Choroid plexus epithelial cell (primary cell): ENCODE measurements at regions not wholly inside any gene's neighbourhood (a gene's known extent, or its start where the extent isn't known, plus 50 kb on each side); places are given as distances from the start of the nearest gene placed in this dataset.
"Not testable (repeated sequence)": the region's sequence is repeated elsewhere in the genome, so short reads cannot be mapped to it uniquely, and the experiment has no call there.

Source experiments
- DNase-seq: peaks from one replicate; pipeline ENCODE4 v3.0.0-alpha.2; 2010; ENCODE audit warnings: low read depth
- H3K4me3 ChIP-seq: 2 replicates; pipeline ENCODE4 v1.5.1; 2011; ENCODE audit warnings: low read depth, mild to moderate bottlenecking, control low read depth, low read length, moderate library complexity
- CTCF ChIP-seq: conservative IDR thresholded peaks from 2 replicates; pipeline ENCODE4 v1.5.1; 2011; ENCODE audit warnings: low read depth, mild to moderate bottlenecking, control low read depth, inconsistent platforms, low read length, moderate library complexity

- H3K4me3 ChIP-seq, result no peak overlapping the region
- TF ChIP-seq CTCF, result no peak
These were observed 300.5 kb downstream of the CCDC74A start for GRCh38 chr2:131828164-131828561.

DNA sequence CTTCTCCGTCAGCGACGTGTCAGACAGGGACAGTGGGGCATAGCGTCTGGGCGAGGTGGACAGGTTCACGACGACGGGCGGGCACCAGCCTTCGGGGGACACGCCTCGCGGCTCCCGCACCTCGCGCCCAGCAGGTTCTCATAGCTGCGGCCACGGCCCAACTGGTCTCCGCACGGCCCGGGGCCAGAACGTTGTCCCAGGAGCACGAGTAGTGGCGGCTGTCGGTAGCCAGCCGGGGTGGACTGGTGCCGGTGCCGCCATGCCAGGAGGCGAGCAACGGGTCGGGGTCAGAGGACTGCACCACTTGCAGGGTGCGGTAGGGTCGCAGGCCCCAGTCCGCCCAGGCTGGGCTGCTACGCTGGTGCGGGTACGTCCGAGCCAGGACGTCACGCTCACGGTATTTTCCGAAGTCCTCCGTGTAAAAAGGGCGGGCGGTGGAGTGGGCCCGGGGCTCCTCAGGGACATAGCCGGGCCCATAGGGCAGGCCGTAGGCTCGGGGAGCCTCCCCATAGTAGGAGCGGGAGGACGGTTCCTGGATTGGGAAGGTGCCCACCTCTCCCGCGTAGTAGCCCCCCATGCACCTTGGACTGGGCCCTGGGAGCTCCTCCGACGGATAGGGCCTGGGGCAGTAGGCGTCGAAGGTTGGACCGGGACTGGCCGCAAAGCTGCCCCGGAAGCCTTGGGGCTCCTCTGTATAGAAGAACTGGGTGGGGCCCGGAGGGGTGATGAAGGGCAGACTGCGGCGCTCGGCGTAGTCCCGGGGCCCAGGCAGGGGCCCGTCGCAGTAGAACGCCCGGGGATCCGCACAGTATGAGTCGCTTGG lies 301.2 kb downstream of the CCDC74A start:
- H3K4me3 ChIP-seq, DNase-seq: not testable (repeated sequence)

More at GRCh38 chr2:131828164-131828561, 300.5 kb downstream of the CCDC74A start:
- DNase-seq, result no peak

DNA sequence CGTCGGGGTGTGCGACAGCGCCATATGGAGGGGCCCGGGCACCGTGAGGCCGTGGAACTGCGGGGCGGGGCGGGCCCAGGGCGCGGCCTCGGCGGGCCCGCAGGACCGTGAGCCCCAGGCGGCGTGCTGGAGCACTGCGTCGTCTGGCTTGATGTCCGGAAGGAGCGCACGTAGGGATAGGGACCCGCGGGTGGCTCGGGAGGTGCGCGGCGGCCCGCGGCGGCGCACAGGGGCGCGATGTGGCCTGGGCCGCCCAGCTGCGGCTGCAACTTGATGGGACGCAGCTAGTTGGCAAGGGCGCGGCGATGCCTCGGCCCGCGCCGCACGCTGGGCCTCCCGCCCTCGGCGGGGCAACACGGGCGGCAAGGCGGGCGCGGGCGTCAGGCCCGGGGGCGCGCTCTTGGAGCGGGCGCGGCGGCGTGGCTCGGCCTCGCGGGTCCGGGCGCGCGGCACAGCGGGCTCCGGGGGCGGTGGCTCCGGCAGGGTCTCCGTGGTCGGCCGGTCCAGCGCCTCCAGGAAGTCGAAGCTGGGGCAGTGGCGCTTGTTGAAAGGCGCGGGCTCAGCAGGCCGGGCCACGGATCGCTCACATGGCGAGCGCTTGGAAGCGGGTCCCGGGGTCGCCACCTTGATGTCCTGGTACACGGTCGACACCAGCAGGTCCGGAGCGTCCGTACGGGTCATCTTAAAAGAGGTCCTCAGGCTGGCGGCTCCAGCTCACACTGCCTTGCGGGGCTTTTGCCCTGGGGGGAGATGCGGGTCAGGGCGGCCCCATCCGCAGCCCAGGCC lies 302.0 kb downstream of the CCDC74A start:
- not testable (repeated sequence) for DNase-seq, H3K4me3 ChIP-seq

GRCh38 chr2:131830242-131830945 lies 302.7 kb downstream of the CCDC74A start:
- H3K4me3 ChIP-seq, DNase-seq: not testable (repeated sequence)

DNA sequence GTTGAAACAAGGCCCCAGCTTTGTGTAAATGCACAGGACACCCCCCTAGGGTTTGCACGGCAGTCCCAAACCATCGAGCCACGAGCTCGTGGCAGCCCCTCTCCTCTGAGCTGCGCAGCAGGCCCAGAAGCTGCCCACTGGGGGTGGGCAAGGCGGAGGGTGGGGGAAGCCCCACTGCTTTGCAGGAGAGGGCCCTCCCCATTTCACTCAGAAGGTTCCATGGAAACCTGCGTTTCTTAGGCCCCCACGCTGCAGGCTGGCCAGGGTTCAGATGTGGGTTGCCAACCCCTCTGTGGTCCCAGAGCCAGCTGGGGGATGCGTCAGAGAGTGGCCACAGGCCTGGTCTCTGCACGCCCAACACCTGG lies 303.2 kb downstream of the CCDC74A start:
- not testable (repeated sequence) for DNase-seq, H3K4me3 ChIP-seq

DNA sequence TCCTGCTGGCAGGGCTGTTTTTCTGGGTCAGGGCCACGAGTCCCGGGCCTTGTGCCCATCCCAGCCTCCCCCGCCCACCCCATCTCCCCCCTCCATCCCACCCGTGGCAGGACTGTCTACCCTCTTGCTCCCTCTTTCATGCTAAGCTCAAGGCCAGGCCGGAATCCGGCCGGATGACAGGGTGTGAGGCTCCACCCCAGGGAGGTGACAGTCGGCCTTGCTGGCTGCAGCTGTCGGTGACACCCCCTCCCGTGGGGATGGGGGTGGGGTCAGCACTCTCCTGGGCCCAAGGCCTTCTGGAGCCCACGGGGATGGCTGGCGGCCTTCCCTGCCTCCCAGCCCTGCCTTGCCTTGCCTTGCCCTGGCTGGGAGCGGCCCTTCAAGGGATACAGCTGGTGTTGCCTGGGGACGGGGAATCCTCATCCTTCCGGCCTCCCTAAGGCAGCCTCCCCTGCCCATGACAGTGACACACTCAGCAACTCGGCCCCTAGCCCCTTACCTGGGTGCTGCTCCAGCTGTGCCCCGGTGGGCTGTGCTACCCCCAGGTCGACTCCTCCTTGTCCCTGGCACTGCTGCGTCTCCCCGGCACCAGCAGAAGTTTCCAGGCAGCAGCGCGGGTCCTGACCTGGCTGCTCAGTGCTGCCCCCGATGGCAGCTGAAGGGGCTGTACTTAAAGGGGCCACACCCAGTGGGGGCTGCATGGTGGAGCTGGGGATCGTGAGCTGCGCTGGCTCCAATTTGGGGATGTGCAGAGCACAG lies 303.9 kb downstream of the CCDC74A start:
- TF ChIP-seq CTCF, result peak; percentile 20
- DNase-seq, H3K4me3 ChIP-seq: not testable (repeated sequence)

DNA sequence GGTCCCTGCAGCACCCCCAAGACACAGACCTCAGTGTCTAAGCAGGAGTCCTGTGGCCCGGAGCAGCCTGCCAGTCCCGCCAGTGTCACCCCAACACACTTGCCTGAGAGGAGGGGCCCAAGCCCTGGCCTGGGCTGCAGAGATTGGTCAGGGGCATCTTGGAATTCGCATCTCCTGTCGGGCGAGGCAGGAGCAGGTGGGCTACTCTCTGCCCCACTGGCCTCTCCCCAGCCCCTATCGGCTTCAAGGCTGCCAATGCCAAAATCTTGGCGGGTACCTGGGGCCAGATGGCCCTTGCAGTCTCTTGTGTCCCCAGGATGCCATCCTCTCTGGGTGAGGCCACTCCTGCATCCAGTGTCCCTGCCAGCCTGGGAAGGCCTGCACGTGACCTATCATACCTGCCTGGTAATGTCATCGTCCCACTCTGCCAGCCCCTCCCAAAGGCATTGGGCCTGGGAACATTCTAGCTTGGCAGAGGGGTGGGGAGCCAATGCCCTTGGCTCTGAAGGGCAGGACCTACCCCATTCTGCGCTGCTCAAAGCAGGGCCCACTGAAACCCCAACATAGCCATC lies 304.6 kb downstream of the CCDC74A start:
- not testable (repeated sequence) for H3K4me3 ChIP-seq, DNase-seq

DNA sequence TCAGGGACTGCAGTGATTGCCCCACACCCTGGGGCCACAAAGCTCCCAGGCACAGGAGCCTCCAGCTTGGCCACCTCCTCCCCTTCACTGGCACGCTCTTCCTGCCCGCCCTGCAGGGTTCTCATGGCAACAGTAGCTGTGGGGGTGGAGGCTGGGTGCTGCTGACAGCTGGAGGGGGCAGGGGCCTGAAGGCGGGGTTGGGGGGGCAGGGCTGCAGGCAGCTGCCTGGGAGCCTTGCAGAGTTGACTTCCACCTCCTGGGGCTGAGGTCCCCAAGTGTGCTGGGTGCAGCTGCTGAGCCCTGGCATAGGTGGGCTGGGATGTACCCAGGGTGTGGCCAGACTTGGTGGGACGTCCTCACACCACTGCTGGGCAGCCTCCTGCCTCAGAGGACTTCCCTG lies 305.2 kb downstream of the CCDC74A start:
- not testable (repeated sequence) for H3K4me3 ChIP-seq, DNase-seq

GRCh38 chr2:131833367-131834202 lies 305.9 kb downstream of the CCDC74A start:
- not testable (repeated sequence) for DNase-seq, H3K4me3 ChIP-seq

- not testable (repeated sequence) for DNase-seq
These were observed 306.7 kb downstream of the CCDC74A start for GRCh38 chr2:131834203-131835020.

DNA sequence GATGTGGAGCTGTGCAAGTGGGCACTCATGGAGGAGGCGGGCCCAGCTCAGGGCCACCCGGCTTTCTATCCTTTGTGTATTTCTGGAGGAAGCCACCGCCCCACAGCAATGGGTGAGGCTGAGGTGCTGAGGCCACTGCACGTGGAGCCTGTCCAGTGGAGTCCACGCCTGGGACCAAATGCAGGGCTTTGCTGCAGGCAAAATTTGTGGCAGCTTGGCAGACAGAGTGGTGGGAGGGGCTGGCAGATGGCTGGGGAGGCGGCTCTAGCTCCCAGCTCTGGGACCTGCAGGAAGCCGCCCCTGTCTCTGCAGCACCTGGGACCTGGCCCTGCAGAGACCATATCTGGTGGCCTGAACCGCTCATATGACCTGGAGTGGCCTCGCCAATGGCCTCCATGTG lies 307.3 kb downstream of the CCDC74A start:
- not testable (repeated sequence) for DNase-seq, H3K4me3 ChIP-seq

More at GRCh38 chr2:131834203-131835020, 306.7 kb downstream of the CCDC74A start:
- not testable (repeated sequence) for H3K4me3 ChIP-seq
